ENCODE measurements at regions not wholly inside any gene's neighbourhood (a gene's known extent, or its start where the extent isn't known, plus 50 kb on each side); places are given as distances from the start of the nearest gene placed in this dataset.

- TF ChIP-seq POLR2A (IDR thresholded peaks at IDR 0.05) (no peak), CTCF (IDR thresholded peaks at IDR 0.05) (no peak), EP300 (IDR thresholded peaks at IDR 0.05) (no peak)
Measured at GRCh38 chr20:8983478-8984345, 85.2 kb upstream of the PLCB4 start.

Data from upper lobe of left lung (tissue), 4 donors.